ENCODE measurements at regions not wholly inside any gene's neighbourhood (a gene's known extent, or its start where the extent isn't known, plus 50 kb on each side); places are given as distances from the start of the nearest gene placed in this dataset.

GRCh38 chr5:19334278-19334677, 653.7 kb downstream of the CDH18 start:
- intact Hi-C loops (cut with DNase I; ENCODE audit: low total_unique reads) = no loop called here
- no peak for TF ChIP-seq CTCF (IDR thresholded peaks at IDR 0.05)
- TF ChIP-seq POLR2A (IDR thresholded peaks at IDR 0.05) = no peak
- Histone ChIP-seq H3K4me3 (no peak overlapping the region), H3K36me3 (ENCODE audit: low read depth, missing control alignments) (no peaks in the 10 kb centered on the region), H3K4me1 (no peaks in the 10 kb centered on the region), H3K27ac (no peak overlapping the region), H3K9me3 (no peaks in the 10 kb centered on the region), H3K27me3 (no peaks in the 10 kb centered on the region)
- DNase-seq = no peak
- 71 to 76% methylated on average over 6 of the region's 6 CpGs for WGBS, 2 donors

GRCh38 chr5:19342942-19343341, 645.1 kb downstream of the CDH18 start:
- no peaks in the 10 kb centered on the region for H3K4me1 ChIP-seq
- H3K27me3 ChIP-seq = no peaks in the 10 kb centered on the region
- H3K27ac ChIP-seq = no peak overlapping the region
- no peaks in the 10 kb centered on the region for H3K36me3 ChIP-seq (ENCODE audit: low read depth, missing control alignments)
- H3K4me3 ChIP-seq = no peak overlapping the region
- 56 to 65% methylated on average over 1 of the region's 1 CpG for WGBS, 2 donors
- intact Hi-C loops (cut with DNase I; ENCODE audit: low total_unique reads) = no loop called here
- TF ChIP-seq POLR2A (IDR thresholded peaks at IDR 0.05) (no peak), CTCF (IDR thresholded peaks at IDR 0.05) (no peak)
- no peaks in the 10 kb centered on the region for H3K9me3 ChIP-seq
- no peak for DNase-seq

DNA sequence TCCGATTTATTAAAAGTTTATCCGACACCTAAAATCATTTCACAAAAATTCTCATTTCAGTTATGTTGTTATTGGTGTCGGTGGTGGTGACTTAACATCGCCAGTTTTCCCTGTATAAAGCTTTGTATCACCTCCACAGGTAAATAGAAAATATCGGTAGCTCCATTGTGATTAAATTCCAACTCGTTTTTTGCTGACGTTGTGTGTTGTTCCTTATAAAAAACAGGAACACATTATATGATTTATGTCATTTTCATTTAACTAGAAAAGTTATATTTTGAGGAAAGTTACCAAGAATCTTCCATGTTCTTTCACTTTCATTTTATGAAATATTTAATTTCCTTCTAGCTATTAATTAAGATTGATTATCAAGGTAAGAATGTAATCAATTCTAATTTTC, 635.9 kb downstream of the CDH18 start:
- Histone ChIP-seq H3K4me3 (no peak overlapping the region), H3K27me3 (no peaks in the 10 kb centered on the region), H3K4me1 (no peaks in the 10 kb centered on the region), H3K9me3 (no peaks in the 10 kb centered on the region), H3K27ac (no peak overlapping the region), H3K36me3 (ENCODE audit: low read depth, missing control alignments) (no peaks in the 10 kb centered on the region)
- intact Hi-C loops (cut with DNase I; ENCODE audit: low total_unique reads) = no loop called here
- no peak for DNase-seq
- 90 to 91% methylated on average over 7 of the region's 7 CpGs for WGBS, 2 donors
- TF ChIP-seq POLR2A (IDR thresholded peaks at IDR 0.05) = no peak
- TF ChIP-seq CTCF (IDR thresholded peaks at IDR 0.05) = no peak

GRCh38 chr5:19369048-19369447, 619.0 kb downstream of the CDH18 start:
- intact Hi-C loops (cut with DNase I; ENCODE audit: low total_unique reads) = no loop called here
- TF ChIP-seq POLR2A (IDR thresholded peaks at IDR 0.05) (no peak), CTCF (IDR thresholded peaks at IDR 0.05) (no peak)
- Histone ChIP-seq H3K36me3 (ENCODE audit: low read depth, missing control alignments) (no peaks in the 10 kb centered on the region), H3K4me3 (no peak overlapping the region), H3K9me3 (no peaks in the 10 kb centered on the region), H3K27me3 (no peaks in the 10 kb centered on the region), H3K27ac (no peak overlapping the region), H3K4me1 (no peaks in the 10 kb centered on the region)
- no peak for DNase-seq
- 77 to 82% methylated on average over 3 of the region's 3 CpGs for WGBS, 2 donors

- intact Hi-C loops (cut with DNase I; ENCODE audit: low total_unique reads) = no loop called here
- TF ChIP-seq POLR2A (IDR thresholded peaks at IDR 0.05) (no peak), CTCF (IDR thresholded peaks at IDR 0.05) (no peak)
Measured at GRCh38 chr5:19369561-19369960, 618.4 kb downstream of the CDH18 start.

More at GRCh38 chr5:19369561-19369960, 618.4 kb downstream of the CDH18 start:
- Histone ChIP-seq H3K4me1 (no peaks in the 10 kb centered on the region), H3K9me3 (no peaks in the 10 kb centered on the region), H3K4me3 (no peak overlapping the region), H3K36me3 (ENCODE audit: low read depth, missing control alignments) (no peaks in the 10 kb centered on the region), H3K27ac (no peak overlapping the region), H3K27me3 (no peaks in the 10 kb centered on the region)
- 86 to 89% methylated on average over 4 of the region's 4 CpGs for WGBS, 2 donors
- no peak for DNase-seq
